GM19023 (cell line): ENCODE measurements at regions not wholly inside any gene's neighbourhood (a gene's known extent, or its start where the extent isn't known, plus 50 kb on each side); places are given as distances from the start of the nearest gene placed in this dataset.

Source experiments
- ATAC-seq: cut with Tn5 transposase; IDR thresholded peaks from one replicate; pipeline ENCODE4 v1.9.1; 2021; ENCODE audit warnings: mild to moderate bottlenecking, moderate library complexity; ENCODE audit not compliant: unreplicated experiment

- ATAC-seq: no peak
Observed at GRCh38 chr1:237962985-237963384, 72.3 kb upstream of the ZP4 start.

DNA sequence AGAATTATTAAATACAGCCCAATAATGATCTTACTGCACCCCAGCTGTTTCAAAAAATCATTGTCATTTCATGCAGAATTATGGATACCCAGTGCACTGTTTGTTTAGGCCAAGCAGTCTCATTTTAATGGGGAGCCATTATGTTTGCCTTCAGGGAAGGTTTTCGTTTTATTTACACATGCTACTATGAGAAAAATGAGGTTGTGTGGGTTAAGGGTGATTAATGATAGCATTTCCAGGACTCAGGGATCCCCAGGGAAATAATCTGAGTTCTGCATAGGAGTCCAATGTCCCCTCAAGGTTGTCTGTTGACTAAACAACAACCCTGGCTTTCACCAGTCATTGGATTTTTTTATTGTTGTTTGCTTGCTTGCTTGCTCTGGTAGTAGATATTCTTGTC is 71.0 kb upstream of the ZP4 start:
- ATAC-seq: no peak

GRCh38 chr1:237959838-237960237 is 69.1 kb upstream of the ZP4 start:
- no peak for ATAC-seq

- ATAC-seq: no peak
Observed at GRCh38 chr1:237953238-237953637, 62.5 kb upstream of the ZP4 start.
